Skeletal muscle tissue (tissue), 3 donors: ENCODE measurements at regions not wholly inside any gene's neighbourhood (a gene's known extent, or its start where the extent isn't known, plus 50 kb on each side); places are given as distances from the start of the nearest gene placed in this dataset.

ENCODE experiments used
- H3K27ac ChIP-seq: one replicate; pipeline ENCODE4 v1.7.0; 2013; ENCODE audit warnings: mild to moderate bottlenecking, low read depth, low read length, inconsistent platforms
- H3K27me3 ChIP-seq, 3 donors: one replicate each; pipeline ENCODE4 v1.7.0; 2013; ENCODE audit warnings: low read length in 3 of 3; ENCODE audit not compliant: control insufficient read depth in 3 of 3, insufficient read depth in 3 of 3
- H3K36me3 ChIP-seq, 3 donors: one replicate each; pipeline ENCODE4 v1.7.0; 2013; ENCODE audit warnings: low read length in 3 of 3; ENCODE audit not compliant: control insufficient read depth in 3 of 3, insufficient read depth in 3 of 3
- H3K4me1 ChIP-seq, 3 donors: one replicate each; pipeline ENCODE4 v1.7.0; 2013; ENCODE audit warnings: low read length in 3 of 3, mild to moderate bottlenecking in 3 of 3; ENCODE audit not compliant: control insufficient read depth in 3 of 3, insufficient read depth in 3 of 3
- H3K4me3 ChIP-seq, 3 donors: one replicate each; pipeline ENCODE4 v1.7.0; 2013; ENCODE audit warnings: low read length in 3 of 3
- H3K9ac ChIP-seq, 3 donors: one replicate each; pipeline ENCODE4 v1.7.0; 2013; ENCODE audit warnings: low read length in 3 of 3, mild to moderate bottlenecking in 3 of 3, moderate library complexity in 2 of 3, low read depth in 1 of 3
- H3K9me3 ChIP-seq, 3 donors: one replicate each; pipeline ENCODE4 v1.7.0; 2013; ENCODE audit warnings: low read length in 3 of 3; ENCODE audit not compliant: control insufficient read depth in 3 of 3
- donor health status: Osteomylitis.

- Histone ChIP-seq H3K36me3 (no peaks in the 10 kb centered on the region), H3K9me3 (no peaks in the 10 kb centered on the region), H3K27ac (no peak overlapping the region), H3K27me3 (no peaks in the 10 kb centered on the region), H3K4me1 (no peaks in the 10 kb centered on the region), H3K4me3 (no peak overlapping the region), H3K9ac (no peak overlapping the region)
Observed at GRCh38 chr11:109731451-109731850, 309.5 kb downstream of the C11orf87 start.

- no peak overlapping the region for H3K4me3 ChIP-seq
Observed at GRCh38 chr11:109733245-109733644, 311.3 kb downstream of the C11orf87 start.

GRCh38 chr11:109734566-109734965 is 312.6 kb downstream of the C11orf87 start:
- no peak overlapping the region for H3K4me3 ChIP-seq
- no peaks in the 10 kb centered on the region for H3K36me3 ChIP-seq
- H3K9ac ChIP-seq: no peak overlapping the region
- no peaks in the 10 kb centered on the region for H3K4me1 ChIP-seq
- no peaks in the 10 kb centered on the region for H3K9me3 ChIP-seq
- no peaks in the 10 kb centered on the region for H3K27me3 ChIP-seq
- no peak overlapping the region for H3K27ac ChIP-seq

More at GRCh38 chr11:109733245-109733644, 311.3 kb downstream of the C11orf87 start:
- Histone ChIP-seq H3K4me1 (no peaks in the 10 kb centered on the region), H3K9ac (no peak overlapping the region), H3K36me3 (no peaks in the 10 kb centered on the region), H3K27ac (no peak overlapping the region), H3K27me3 (no peaks in the 10 kb centered on the region), H3K9me3 (no peaks in the 10 kb centered on the region)

GRCh38 chr11:109735128-109735527 is 313.1 kb downstream of the C11orf87 start:
- Histone ChIP-seq H3K27ac (no peak overlapping the region), H3K36me3 (no peaks in the 10 kb centered on the region), H3K27me3 (no peaks in the 10 kb centered on the region), H3K9me3 (no peaks in the 10 kb centered on the region), H3K9ac (no peak overlapping the region), H3K4me1 (no peaks in the 10 kb centered on the region), H3K4me3 (no peak overlapping the region)

GRCh38 chr11:109739379-109739778 is 317.4 kb downstream of the C11orf87 start:
- H3K27me3 ChIP-seq: no peaks in the 10 kb centered on the region
- no peak overlapping the region for H3K27ac ChIP-seq
- H3K36me3 ChIP-seq: no peaks in the 10 kb centered on the region
- no peaks in the 10 kb centered on the region for H3K4me1 ChIP-seq
- no peaks in the 10 kb centered on the region for H3K9me3 ChIP-seq
- H3K9ac ChIP-seq: no peak overlapping the region
- H3K4me3 ChIP-seq: no peak overlapping the region

GRCh38 chr11:109745996-109746625 is 324.1 kb downstream of the C11orf87 start:
- Histone ChIP-seq H3K27me3 (no peaks in the 10 kb centered on the region), H3K9me3 (no peaks in the 10 kb centered on the region), H3K36me3 (no peaks in the 10 kb centered on the region), H3K9ac (no peak overlapping the region), H3K27ac (no peak overlapping the region), H3K4me1 (no peaks in the 10 kb centered on the region), H3K4me3 (no peak overlapping the region)

GRCh38 chr11:109747839-109748238 is 325.8 kb downstream of the C11orf87 start:
- H3K36me3 ChIP-seq: no peaks in the 10 kb centered on the region
- no peaks in the 10 kb centered on the region for H3K4me1 ChIP-seq
- H3K9me3 ChIP-seq: no peaks in the 10 kb centered on the region
- H3K27me3 ChIP-seq: no peaks in the 10 kb centered on the region
- H3K27ac ChIP-seq: no peak overlapping the region
- H3K4me3 ChIP-seq: no peak overlapping the region
- H3K9ac ChIP-seq: no peak overlapping the region

GRCh38 chr11:109749476-109749875 is 327.5 kb downstream of the C11orf87 start:
- H3K9ac ChIP-seq: no peak overlapping the region
- H3K4me1 ChIP-seq: no peaks in the 10 kb centered on the region
- H3K27ac ChIP-seq: no peak overlapping the region
- H3K4me3 ChIP-seq: no peak overlapping the region
- no peaks in the 10 kb centered on the region for H3K36me3 ChIP-seq
- no peaks in the 10 kb centered on the region for H3K9me3 ChIP-seq
- no peaks in the 10 kb centered on the region for H3K27me3 ChIP-seq

GRCh38 chr11:109750964-109751363 is 329.0 kb downstream of the C11orf87 start:
- no peaks in the 10 kb centered on the region for H3K4me1 ChIP-seq

GRCh38 chr11:109752212-109752825 is 330.3 kb downstream of the C11orf87 start:
- Histone ChIP-seq H3K4me1 (no peaks in the 10 kb centered on the region), H3K27me3 (no peaks in the 10 kb centered on the region), H3K27ac (no peak overlapping the region), H3K4me3 (no peak overlapping the region), H3K9ac (no peak overlapping the region), H3K9me3 (no peaks in the 10 kb centered on the region), H3K36me3 (no peaks in the 10 kb centered on the region)

More at GRCh38 chr11:109750964-109751363, 329.0 kb downstream of the C11orf87 start:
- no peak overlapping the region for H3K27ac ChIP-seq
- H3K9me3 ChIP-seq: no peaks in the 10 kb centered on the region
- no peaks in the 10 kb centered on the region for H3K27me3 ChIP-seq
- H3K4me3 ChIP-seq: no peak overlapping the region
- H3K9ac ChIP-seq: no peak overlapping the region
- H3K36me3 ChIP-seq: no peaks in the 10 kb centered on the region
